ENCODE measurements at regions not wholly inside any gene's neighbourhood (a gene's known extent, or its start where the extent isn't known, plus 50 kb on each side); places are given as distances from the start of the nearest gene placed in this dataset.

GRCh38 chr3:40837300-40837699 is 312.5 kb downstream of the ZNF621 start:
- Mint-ChIP-seq H3K9me3 (ENCODE audit: low read depth, unreplicated experiment) (no peaks in the 10 kb centered on the region), H3K4me1 (ENCODE audit: low read depth, unreplicated experiment) (no peaks in the 10 kb centered on the region), H3K36me3 (ENCODE audit: insufficient read depth, unreplicated experiment) (no peaks in the 10 kb centered on the region), H3K27ac (ENCODE audit: unreplicated experiment) (no peak overlapping the region), H3K4me3 (ENCODE audit: low read depth, unreplicated experiment) (no peak overlapping the region), H3K27me3 (ENCODE audit: unreplicated experiment) (no peaks in the 10 kb centered on the region)
- intact Hi-C loops (cut with micrococcal nuclease; ENCODE audit: unreplicated experiment): no loop called here
- no TSS peak for BruUV-seq (replicated peaks)
- CTCF ChIA-PET: no interaction called here
- TF ChIP-seq CTCF (IDR thresholded peaks at IDR 0.05; ENCODE audit: unreplicated experiment): no peak
- no peak for DNase-seq

DNA sequence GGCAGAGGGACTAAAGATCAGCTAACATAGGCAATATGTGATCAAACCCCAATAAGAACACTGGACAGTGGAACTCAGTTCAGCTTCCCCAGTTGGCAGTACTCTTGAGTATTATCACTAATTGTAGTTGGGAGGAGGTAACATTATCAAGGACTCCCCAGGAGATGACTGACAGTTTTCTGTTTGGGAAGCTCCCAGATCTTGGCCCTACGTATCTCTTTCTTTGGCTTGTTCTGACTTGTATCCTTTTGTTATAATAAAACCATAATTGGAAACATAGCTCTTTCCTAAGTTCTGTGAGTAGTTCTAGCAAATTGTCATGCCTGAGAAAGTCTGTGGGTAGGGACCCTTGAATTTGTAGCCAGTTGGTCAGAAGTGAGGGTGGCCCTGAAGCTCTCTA is 316.4 kb downstream of the ZNF621 start:
- Mint-ChIP-seq H3K4me1 (ENCODE audit: low read depth, unreplicated experiment) (no peaks in the 10 kb centered on the region), H3K9me3 (ENCODE audit: low read depth, unreplicated experiment) (no peaks in the 10 kb centered on the region), H3K27me3 (ENCODE audit: unreplicated experiment) (no peaks in the 10 kb centered on the region), H3K4me3 (ENCODE audit: low read depth, unreplicated experiment) (no peak overlapping the region), H3K36me3 (ENCODE audit: insufficient read depth, unreplicated experiment) (no peaks in the 10 kb centered on the region), H3K27ac (ENCODE audit: unreplicated experiment) (no peak overlapping the region)
- CTCF ChIA-PET: interaction anchor here (0.7 kb wide), 1 partner anchor 1845 kb away, joined by 3 read pairs; no protein-coding TSS in a partner anchor
- no TSS peak for BruUV-seq (replicated peaks)
- intact Hi-C loops (cut with micrococcal nuclease; ENCODE audit: unreplicated experiment): no loop called here
- no peak for DNase-seq
- TF ChIP-seq CTCF (IDR thresholded peaks at IDR 0.05; ENCODE audit: unreplicated experiment): no peak

GRCh38 chr3:40841570-40842109 is 316.9 kb downstream of the ZNF621 start:
- BruUV-seq (replicated peaks): no TSS peak
- CTCF ChIA-PET: no interaction called here
- no peak for DNase-seq
- no peak overlapping the region for H3K4me3 Mint-ChIP-seq (ENCODE audit: low read depth, unreplicated experiment)
- no peaks in the 10 kb centered on the region for H3K4me1 Mint-ChIP-seq (ENCODE audit: low read depth, unreplicated experiment)
- H3K27me3 Mint-ChIP-seq (ENCODE audit: unreplicated experiment): no peaks in the 10 kb centered on the region
- no peaks in the 10 kb centered on the region for H3K9me3 Mint-ChIP-seq (ENCODE audit: low read depth, unreplicated experiment)
- intact Hi-C loops (cut with micrococcal nuclease; ENCODE audit: unreplicated experiment): no loop called here
- H3K36me3 Mint-ChIP-seq (ENCODE audit: insufficient read depth, unreplicated experiment): no peaks in the 10 kb centered on the region
- no peak overlapping the region for H3K27ac Mint-ChIP-seq (ENCODE audit: unreplicated experiment)
- no peak for TF ChIP-seq CTCF (IDR thresholded peaks at IDR 0.05; ENCODE audit: unreplicated experiment)

GRCh38 chr3:40842714-40843113 is 318.0 kb downstream of the ZNF621 start:
- CTCF ChIA-PET: no interaction called here
- H3K4me1 Mint-ChIP-seq (ENCODE audit: low read depth, unreplicated experiment): no peaks in the 10 kb centered on the region
- no TSS peak for BruUV-seq (replicated peaks)
- H3K36me3 Mint-ChIP-seq (ENCODE audit: insufficient read depth, unreplicated experiment): no peaks in the 10 kb centered on the region
- no peaks in the 10 kb centered on the region for H3K9me3 Mint-ChIP-seq (ENCODE audit: low read depth, unreplicated experiment)
- no peak for DNase-seq
- no peaks in the 10 kb centered on the region for H3K27me3 Mint-ChIP-seq (ENCODE audit: unreplicated experiment)
- H3K4me3 Mint-ChIP-seq (ENCODE audit: low read depth, unreplicated experiment): no peak overlapping the region
- intact Hi-C loops (cut with micrococcal nuclease; ENCODE audit: unreplicated experiment): no loop called here
- TF ChIP-seq CTCF (IDR thresholded peaks at IDR 0.05; ENCODE audit: unreplicated experiment): no peak
- H3K27ac Mint-ChIP-seq (ENCODE audit: unreplicated experiment): no peak overlapping the region

Data from Calu3 (cell line).